BE2C (cell line): ENCODE measurements at regions not wholly inside any gene's neighbourhood (a gene's known extent, or its start where the extent isn't known, plus 50 kb on each side); places are given as distances from the start of the nearest gene placed in this dataset.

ENCODE experiments used
- DNase-seq: peaks from one replicate; pipeline ENCODE4 v3.0.0-alpha.2; 2020
- H3K27me3 ChIP-seq: fragments of 250-450 bp; sonication (Bioruptor Pico); 2 replicates; pipeline ENCODE4 v1.5.1; 2020; ENCODE audit warnings: mild to moderate bottlenecking
- H3K36me3 ChIP-seq: fragments of 250-450 bp; sonication (Bioruptor Pico); 2 replicates; pipeline ENCODE4 v1.5.1; 2020; ENCODE audit warnings: mild to moderate bottlenecking
- H3K4me1 ChIP-seq: fragments of 250-450 bp; sonication (Bioruptor Pico); 2 replicates; pipeline ENCODE4 v1.5.1; 2020
- H3K4me3 ChIP-seq: 2 replicates; pipeline ENCODE4 v1.5.1; 2011; ENCODE audit warnings: low read depth, low read length
- H3K9me3 ChIP-seq: fragments of 250-450 bp; sonication (Bioruptor Pico); 2 replicates; pipeline ENCODE4 v1.5.1; 2020
- TF ChIP-seq, protein P1 (sequence below): IDR thresholded peaks from 2 replicates; pipeline ENCODE4 v1.5.1; 2012; ENCODE audit warnings: mild to moderate bottlenecking, low read depth, low read length

DNA sequence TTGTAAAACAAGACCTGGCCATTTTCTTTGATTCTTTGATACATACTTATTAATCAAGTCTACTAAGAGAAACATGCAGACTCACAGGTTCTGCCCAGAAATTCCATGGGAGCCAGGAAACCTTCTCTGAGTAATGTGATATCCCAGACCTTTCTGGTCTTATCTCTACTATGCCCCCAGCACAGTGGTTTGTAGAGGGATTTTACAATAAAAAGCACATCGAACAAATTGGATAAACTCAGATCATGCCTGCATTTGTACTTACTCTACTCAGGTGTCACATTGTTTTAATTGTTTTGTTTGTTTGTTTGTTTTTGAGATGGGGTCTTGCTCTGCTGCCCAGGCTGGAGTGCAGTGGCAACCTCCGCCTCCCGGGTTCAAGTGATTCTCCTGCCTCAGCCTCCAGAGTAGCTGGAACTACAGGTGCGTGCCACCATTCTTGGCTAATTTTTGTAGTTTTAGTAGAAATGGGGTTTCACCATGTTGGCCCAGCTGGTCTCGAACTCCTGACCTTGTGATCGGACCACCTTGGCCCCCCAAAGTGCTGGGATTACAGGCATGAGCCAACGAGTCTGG is 179.5 kb downstream of the ZNF608 start:
- Histone ChIP-seq H3K4me1 (peaks cover 9% of the 10 kb centered on the region), H3K27me3 (no peaks in the 10 kb centered on the region), H3K36me3 (no peaks in the 10 kb centered on the region), H3K9me3 (no peaks in the 10 kb centered on the region), H3K4me3 (no peak overlapping the region)
- no peak for DNase-seq
- TF ChIP-seq, protein P1, sequence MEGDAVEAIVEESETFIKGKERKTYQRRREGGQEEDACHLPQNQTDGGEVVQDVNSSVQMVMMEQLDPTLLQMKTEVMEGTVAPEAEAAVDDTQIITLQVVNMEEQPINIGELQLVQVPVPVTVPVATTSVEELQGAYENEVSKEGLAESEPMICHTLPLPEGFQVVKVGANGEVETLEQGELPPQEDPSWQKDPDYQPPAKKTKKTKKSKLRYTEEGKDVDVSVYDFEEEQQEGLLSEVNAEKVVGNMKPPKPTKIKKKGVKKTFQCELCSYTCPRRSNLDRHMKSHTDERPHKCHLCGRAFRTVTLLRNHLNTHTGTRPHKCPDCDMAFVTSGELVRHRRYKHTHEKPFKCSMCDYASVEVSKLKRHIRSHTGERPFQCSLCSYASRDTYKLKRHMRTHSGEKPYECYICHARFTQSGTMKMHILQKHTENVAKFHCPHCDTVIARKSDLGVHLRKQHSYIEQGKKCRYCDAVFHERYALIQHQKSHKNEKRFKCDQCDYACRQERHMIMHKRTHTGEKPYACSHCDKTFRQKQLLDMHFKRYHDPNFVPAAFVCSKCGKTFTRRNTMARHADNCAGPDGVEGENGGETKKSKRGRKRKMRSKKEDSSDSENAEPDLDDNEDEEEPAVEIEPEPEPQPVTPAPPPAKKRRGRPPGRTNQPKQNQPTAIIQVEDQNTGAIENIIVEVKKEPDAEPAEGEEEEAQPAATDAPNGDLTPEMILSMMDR: no peak

DNA sequence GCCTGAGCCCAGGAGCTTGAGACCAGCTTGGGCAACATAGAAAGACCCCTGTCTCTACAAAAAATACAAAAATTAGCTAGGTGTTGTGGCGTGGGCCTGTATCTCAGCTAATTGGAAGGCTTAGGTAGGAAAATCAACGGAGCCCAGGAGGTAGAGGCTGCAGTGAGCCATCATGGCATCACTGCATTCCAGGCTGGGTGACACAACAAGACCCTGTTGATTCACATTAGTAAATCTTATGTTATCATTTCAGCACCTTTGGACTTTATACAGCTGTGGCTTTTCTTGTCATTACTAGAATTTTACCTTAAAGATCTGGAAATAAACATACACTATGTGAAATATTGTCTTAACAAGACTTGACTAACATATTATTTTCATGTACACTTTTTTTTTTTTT is 185.0 kb downstream of the ZNF608 start:
- DNase-seq: no peak
- TF ChIP-seq, protein P1: no peak
- Histone ChIP-seq H3K27me3 (no peaks in the 10 kb centered on the region), H3K36me3 (no peaks in the 10 kb centered on the region), H3K4me3 (no peak overlapping the region), H3K4me1 (no peaks in the 10 kb centered on the region), H3K9me3 (no peaks in the 10 kb centered on the region)

- Histone ChIP-seq H3K4me3 (no peak overlapping the region), H3K27me3 (no peaks in the 10 kb centered on the region), H3K4me1 (no peaks in the 10 kb centered on the region), H3K36me3 (no peaks in the 10 kb centered on the region), H3K9me3 (no peaks in the 10 kb centered on the region)
- no peak for DNase-seq
- TF ChIP-seq, protein P1: no peak
Measured at GRCh38 chr5:124560370-124560769, 186.1 kb downstream of the ZNF608 start.

- Histone ChIP-seq H3K27me3 (no peaks in the 10 kb centered on the region), H3K36me3 (no peaks in the 10 kb centered on the region), H3K9me3 (no peaks in the 10 kb centered on the region), H3K4me1 (no peaks in the 10 kb centered on the region), H3K4me3 (no peak overlapping the region)
- no peak for DNase-seq
- TF ChIP-seq, protein P1: no peak
Measured at GRCh38 chr5:124557761-124558160, 188.7 kb downstream of the ZNF608 start.

DNA sequence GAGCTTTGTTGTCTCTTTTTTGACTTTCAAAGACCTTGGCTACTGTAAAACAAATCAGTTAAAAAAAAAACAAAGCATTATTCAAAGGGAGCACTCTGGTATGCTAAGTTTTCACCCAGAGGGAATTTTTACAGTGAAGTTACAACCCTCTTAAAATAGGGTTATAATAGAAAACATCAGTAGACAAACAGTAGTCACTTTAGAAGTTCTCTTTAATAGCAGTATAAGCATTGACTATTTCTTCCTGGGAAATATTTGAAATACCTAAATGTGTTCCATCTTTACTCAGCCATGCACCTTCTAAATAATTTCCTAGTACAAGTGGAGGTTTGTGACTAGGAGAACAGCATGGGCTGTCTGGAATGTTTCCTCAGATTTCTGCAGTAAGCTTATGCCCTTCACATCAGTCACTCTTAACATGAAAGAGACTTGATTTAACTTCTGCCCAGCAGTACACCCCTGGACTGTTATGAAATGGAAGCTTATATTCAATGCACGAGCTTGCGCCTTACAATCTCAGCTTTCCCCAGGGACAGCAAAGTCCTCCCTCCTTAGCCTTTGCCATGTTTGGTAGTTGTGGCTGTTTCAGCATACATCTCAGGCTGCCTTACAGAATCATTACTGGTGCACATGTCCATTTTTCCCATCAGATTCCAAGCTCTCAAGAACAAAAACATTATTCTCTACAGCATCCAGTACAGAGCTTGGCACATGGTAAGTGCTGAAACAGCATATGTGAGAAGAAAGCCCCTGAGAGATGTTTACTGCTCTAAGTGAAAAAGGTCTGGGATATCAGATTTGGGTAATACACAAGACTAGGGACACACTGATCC is 191.5 kb downstream of the ZNF608 start:
- H3K36me3 ChIP-seq: no peaks in the 10 kb centered on the region
- H3K4me1 ChIP-seq: peaks cover 4% of the 10 kb centered on the region
- H3K9me3 ChIP-seq: no peaks in the 10 kb centered on the region
- H3K27me3 ChIP-seq: no peaks in the 10 kb centered on the region
- TF ChIP-seq, protein P1: no peak
- no peak for DNase-seq
- no peak overlapping the region for H3K4me3 ChIP-seq

GRCh38 chr5:124553911-124554310 is 192.5 kb downstream of the ZNF608 start:
- DNase-seq: no peak
- H3K4me3 ChIP-seq: no peak overlapping the region
- TF ChIP-seq, protein P1: no peak
- H3K36me3 ChIP-seq: no peaks in the 10 kb centered on the region
- H3K9me3 ChIP-seq: no peaks in the 10 kb centered on the region
- H3K4me1 ChIP-seq: peaks cover 4% of the 10 kb centered on the region
- H3K27me3 ChIP-seq: no peaks in the 10 kb centered on the region
